ENCODE measurements at regions not wholly inside any gene's neighbourhood (a gene's known extent, or its start where the extent isn't known, plus 50 kb on each side); places are given as distances from the start of the nearest gene placed in this dataset.

GRCh38 chr5:99600952-99601351 is 672.1 kb upstream of the CHD1 start:
- TF ChIP-seq CTCF (conservative IDR thresholded peaks at IDR 0.05 in 1 of 2, IDR thresholded peaks at IDR 0.05 in 1 of 2; ENCODE audit: low read depth in 1 of 2, low read length in 2 of 2) (no peak), EZH2 (IDR thresholded peaks at IDR 0.05; ENCODE audit: low read length, missing control alignments) (no peak)

Measured in fibroblast of lung (primary cell).